GM23338 (cell line): ENCODE measurements at regions not wholly inside any gene's neighbourhood (a gene's known extent, or its start where the extent isn't known, plus 50 kb on each side); places are given as distances from the start of the nearest gene placed in this dataset.

Experiments
- ATAC-seq: fragments of 200-7000 bp; cut with Tn5 transposase; 3 replicates; pipeline ENCODE4 v1.9.1; 2020
- DNase-seq: peaks from one replicate; pipeline ENCODE4 v3.0.0-alpha.2; 2015; ENCODE audit warnings: low spot score
- H2AFZ ChIP-seq: fragments of 200-600 bp; sonication (generic); 2 replicates; pipeline ENCODE4 v1.8.0; 2016; ENCODE audit warnings: antibody characterized with exemption, mild to moderate bottlenecking, moderate library complexity
- H3F3A ChIP-seq: fragments of 200-600 bp; sonication (generic); replicated peaks from 2 replicates; pipeline ENCODE4 v1.8.0; 2017; ENCODE audit warnings: antibody characterized with exemption, mixed run types, low read depth
- H3K27ac ChIP-seq: fragments of 200-600 bp; sonication (generic); 2 replicates; pipeline ENCODE4 v1.6.1; 2016; ENCODE audit warnings: low read depth
- H3K27me3 ChIP-seq: fragments of 200-600 bp; sonication (generic); 2 replicates; pipeline ENCODE4 v1.8.0; 2016; ENCODE audit warnings: mild to moderate bottlenecking, mixed run types, moderate library complexity; ENCODE audit not compliant: insufficient read depth
- H3K36me3 ChIP-seq: fragments of 200-600 bp; sonication (generic); 2 replicates; pipeline ENCODE4 v1.8.0; 2016; ENCODE audit warnings: mild to moderate bottlenecking; ENCODE audit not compliant: insufficient read depth
- H3K4me1 ChIP-seq: fragments of 200-600 bp; sonication (generic); 2 replicates; pipeline ENCODE4 v1.8.0; 2016; ENCODE audit warnings: mild to moderate bottlenecking, moderate library complexity; ENCODE audit not compliant: insufficient read depth
- H3K4me2 ChIP-seq: fragments of 200-600 bp; sonication (generic); 2 replicates; pipeline ENCODE4 v1.7.1; 2017; ENCODE audit warnings: mixed run types
- H3K4me3 ChIP-seq: fragments of 200-600 bp; sonication (generic); 2 replicates; pipeline ENCODE4 v1.6.1; 2016; ENCODE audit warnings: mixed run types
- H3K79me2 ChIP-seq: fragments of 200-600 bp; sonication (generic); replicated peaks from 2 replicates; pipeline ENCODE4 v1.8.0; 2017; ENCODE audit warnings: mild to moderate bottlenecking; ENCODE audit not compliant: insufficient read depth
- H3K9me2 ChIP-seq: fragments of 200-600 bp; sonication (generic); 2 replicates; pipeline ENCODE4 v1.8.0; 2017; ENCODE audit not compliant: insufficient read depth
- H4K20me1 ChIP-seq: fragments of 200-600 bp; sonication (generic); replicated peaks from 2 replicates; pipeline ENCODE4 v1.8.0; 2017; ENCODE audit warnings: mild to moderate bottlenecking; ENCODE audit not compliant: insufficient read depth
- H3K27ac Mint-ChIP-seq: 2 replicates; pipeline ENCODE4 v1.8.0; 2020; ENCODE audit warnings: inconsistent platforms, mild to moderate bottlenecking, moderate library complexity, mixed read lengths
- H3K27me3 Mint-ChIP-seq: 3 replicates; pipeline ENCODE4 v1.8.0; 2022; ENCODE audit warnings: low read depth, mild to moderate bottlenecking, moderate library complexity, mixed read lengths, inconsistent platforms; ENCODE audit not compliant: insufficient read depth, poor library complexity
- H3K36me3 Mint-ChIP-seq: 3 replicates; pipeline ENCODE4 v1.8.0; 2021; ENCODE audit warnings: low read depth, mild to moderate bottlenecking, inconsistent platforms, moderate library complexity, mixed read lengths
- H3K4me1 Mint-ChIP-seq: 3 replicates; pipeline ENCODE4 v1.8.0; 2020; ENCODE audit warnings: mild to moderate bottlenecking, inconsistent platforms, mixed read lengths
- H3K4me3 Mint-ChIP-seq: 3 replicates; pipeline ENCODE4 v1.8.0; 2021; ENCODE audit warnings: moderate library complexity, mild to moderate bottlenecking, inconsistent platforms, mixed read lengths
- H3K9me3 Mint-ChIP-seq: 3 replicates; pipeline ENCODE4 v1.8.0; 2020; ENCODE audit warnings: moderate library complexity, mild to moderate bottlenecking, inconsistent platforms, mixed read lengths
- CREB1 ChIP-seq: fragments of 250-450 bp; sonication (Bioruptor Pico); IDR thresholded peaks from 2 replicates; pipeline ENCODE4 v1.5.0; 2020; ENCODE audit warnings: low read depth, mild to moderate bottlenecking, moderate library complexity
- EZH2 ChIP-seq: fragments of 200-600 bp; sonication (generic); IDR thresholded peaks from one replicate; pipeline ENCODE4 v1.8.0; 2017; ENCODE audit warnings: antibody characterized with exemption, mild to moderate bottlenecking, low read depth; ENCODE audit not compliant: unreplicated experiment
- EZH2phosphoT487 ChIP-seq: fragments of 200-600 bp; sonication (generic); IDR thresholded peaks from one replicate; pipeline ENCODE4 v1.8.1; 2018; ENCODE audit warnings: antibody characterized with exemption; ENCODE audit not compliant: unreplicated experiment
- JUNB ChIP-seq: IDR thresholded peaks from one replicate; pipeline ENCODE4 v1.6.1; 2016; ENCODE audit warnings: antibody characterized with exemption; ENCODE audit not compliant: unreplicated experiment
- NANOG ChIP-seq: IDR thresholded peaks from 2 replicates; pipeline ENCODE4 v1.6.1; 2016; ENCODE audit warnings: antibody characterized with exemption, borderline replicate concordance
- POLR2AphosphoS5 ChIP-seq: IDR thresholded peaks from 2 replicates; pipeline ENCODE4 v1.6.1; 2016; ENCODE audit warnings: antibody characterized with exemption, low read depth
- STAT1 ChIP-seq: IDR thresholded peaks from one replicate; pipeline ENCODE4 v1.6.1; 2016; ENCODE audit warnings: antibody characterized with exemption; ENCODE audit not compliant: unreplicated experiment
- ZNF114 ChIP-seq: fragments of 250-450 bp; sonication (Bioruptor Pico); IDR thresholded peaks from 2 replicates; pipeline ENCODE4 v1.5.0; 2020; ENCODE audit warnings: mild to moderate bottlenecking, moderate library complexity
- ZNF331 ChIP-seq: fragments of 250-450 bp; sonication (Bioruptor Pico); IDR thresholded peaks from 2 replicates; pipeline ENCODE4 v1.5.0; 2020; ENCODE audit warnings: low read depth, mild to moderate bottlenecking, moderate library complexity
- TF ChIP-seq, protein P1 (sequence below): IDR thresholded peaks from one replicate; pipeline ENCODE4 v1.6.1; 2018; ENCODE audit warnings: antibody characterized with exemption; ENCODE audit not compliant: unreplicated experiment
- TF ChIP-seq, protein P2 (sequence below): fragments of 250-450 bp; sonication (Bioruptor Pico); IDR thresholded peaks from 2 replicates; pipeline ENCODE4 v1.5.0; 2020; ENCODE audit warnings: mild to moderate bottlenecking, moderate library complexity
- TF ChIP-seq, protein P3 (sequence below): IDR thresholded peaks from 2 replicates; pipeline ENCODE4 v1.6.1; 2016; ENCODE audit warnings: antibody characterized with exemption
- TF ChIP-seq, protein P4 (sequence below), 2 experiments: fragments of 200-600 bp in 1 of 2; sonication (generic) in 1 of 2; conservative IDR thresholded peaks; 2 replicates each; pipeline versions ENCODE4 v1.5.1 to v1.6.1; 2016 to 2017; ENCODE audit warnings: antibody characterized with exemption in 2 of 2, low read depth in 2 of 2, mild to moderate bottlenecking in 2 of 2, moderate library complexity in 1 of 2

DNA sequence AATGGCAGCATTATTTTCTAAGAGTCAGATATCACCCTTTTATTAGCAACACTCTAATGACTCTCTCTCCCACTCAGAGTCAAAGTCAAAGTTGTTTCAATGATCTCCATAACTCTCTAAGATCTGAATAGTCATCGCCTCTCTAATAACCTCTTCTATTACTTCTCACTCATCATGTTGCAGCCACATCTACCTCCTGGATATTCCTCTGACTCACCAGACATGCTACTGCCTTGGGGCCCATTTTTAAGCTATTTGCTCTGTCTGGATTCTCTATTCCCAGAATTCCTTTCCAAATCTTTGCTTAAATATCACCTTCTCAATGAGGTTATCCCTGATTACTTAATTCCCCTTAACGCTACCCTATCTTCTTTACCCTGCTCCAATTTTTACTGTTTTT lies 391.8 kb upstream of the MAGEB16 start:
- Histone ChIP-seq H3K4me2 (no peak overlapping the region), H3K27ac (no peak overlapping the region), H3K9me2 (no peaks in the 10 kb centered on the region), H2AFZ (no peak overlapping the region), H3K4me1 (no peaks in the 10 kb centered on the region), H3K36me3 (no peaks in the 10 kb centered on the region), H3K79me2 (no peaks in the 10 kb centered on the region), H3F3A (no peaks in the 10 kb centered on the region), H3K27me3 (no peaks in the 10 kb centered on the region), H4K20me1 (no peaks in the 10 kb centered on the region), H3K4me3 (no peak overlapping the region)
- TF ChIP-seq EZH2 (no peak), NANOG (no peak), STAT1 (no peak), ZNF331 (CRISPR knock-in tag) (no peak), CREB1 (CRISPR knock-in tag) (no peak), EZH2phosphoT487 (no peak), JUNB (no peak), ZNF114 (CRISPR knock-in tag) (no peak), POLR2AphosphoS5 (no peak)
- TF ChIP-seq, protein P1, sequence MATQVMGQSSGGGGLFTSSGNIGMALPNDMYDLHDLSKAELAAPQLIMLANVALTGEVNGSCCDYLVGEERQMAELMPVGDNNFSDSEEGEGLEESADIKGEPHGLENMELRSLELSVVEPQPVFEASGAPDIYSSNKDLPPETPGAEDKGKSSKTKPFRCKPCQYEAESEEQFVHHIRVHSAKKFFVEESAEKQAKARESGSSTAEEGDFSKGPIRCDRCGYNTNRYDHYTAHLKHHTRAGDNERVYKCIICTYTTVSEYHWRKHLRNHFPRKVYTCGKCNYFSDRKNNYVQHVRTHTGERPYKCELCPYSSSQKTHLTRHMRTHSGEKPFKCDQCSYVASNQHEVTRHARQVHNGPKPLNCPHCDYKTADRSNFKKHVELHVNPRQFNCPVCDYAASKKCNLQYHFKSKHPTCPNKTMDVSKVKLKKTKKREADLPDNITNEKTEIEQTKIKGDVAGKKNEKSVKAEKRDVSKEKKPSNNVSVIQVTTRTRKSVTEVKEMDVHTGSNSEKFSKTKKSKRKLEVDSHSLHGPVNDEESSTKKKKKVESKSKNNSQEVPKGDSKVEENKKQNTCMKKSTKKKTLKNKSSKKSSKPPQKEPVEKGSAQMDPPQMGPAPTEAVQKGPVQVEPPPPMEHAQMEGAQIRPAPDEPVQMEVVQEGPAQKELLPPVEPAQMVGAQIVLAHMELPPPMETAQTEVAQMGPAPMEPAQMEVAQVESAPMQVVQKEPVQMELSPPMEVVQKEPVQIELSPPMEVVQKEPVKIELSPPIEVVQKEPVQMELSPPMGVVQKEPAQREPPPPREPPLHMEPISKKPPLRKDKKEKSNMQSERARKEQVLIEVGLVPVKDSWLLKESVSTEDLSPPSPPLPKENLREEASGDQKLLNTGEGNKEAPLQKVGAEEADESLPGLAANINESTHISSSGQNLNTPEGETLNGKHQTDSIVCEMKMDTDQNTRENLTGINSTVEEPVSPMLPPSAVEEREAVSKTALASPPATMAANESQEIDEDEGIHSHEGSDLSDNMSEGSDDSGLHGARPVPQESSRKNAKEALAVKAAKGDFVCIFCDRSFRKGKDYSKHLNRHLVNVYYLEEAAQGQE, result no peak
- TF ChIP-seq, protein P2, sequence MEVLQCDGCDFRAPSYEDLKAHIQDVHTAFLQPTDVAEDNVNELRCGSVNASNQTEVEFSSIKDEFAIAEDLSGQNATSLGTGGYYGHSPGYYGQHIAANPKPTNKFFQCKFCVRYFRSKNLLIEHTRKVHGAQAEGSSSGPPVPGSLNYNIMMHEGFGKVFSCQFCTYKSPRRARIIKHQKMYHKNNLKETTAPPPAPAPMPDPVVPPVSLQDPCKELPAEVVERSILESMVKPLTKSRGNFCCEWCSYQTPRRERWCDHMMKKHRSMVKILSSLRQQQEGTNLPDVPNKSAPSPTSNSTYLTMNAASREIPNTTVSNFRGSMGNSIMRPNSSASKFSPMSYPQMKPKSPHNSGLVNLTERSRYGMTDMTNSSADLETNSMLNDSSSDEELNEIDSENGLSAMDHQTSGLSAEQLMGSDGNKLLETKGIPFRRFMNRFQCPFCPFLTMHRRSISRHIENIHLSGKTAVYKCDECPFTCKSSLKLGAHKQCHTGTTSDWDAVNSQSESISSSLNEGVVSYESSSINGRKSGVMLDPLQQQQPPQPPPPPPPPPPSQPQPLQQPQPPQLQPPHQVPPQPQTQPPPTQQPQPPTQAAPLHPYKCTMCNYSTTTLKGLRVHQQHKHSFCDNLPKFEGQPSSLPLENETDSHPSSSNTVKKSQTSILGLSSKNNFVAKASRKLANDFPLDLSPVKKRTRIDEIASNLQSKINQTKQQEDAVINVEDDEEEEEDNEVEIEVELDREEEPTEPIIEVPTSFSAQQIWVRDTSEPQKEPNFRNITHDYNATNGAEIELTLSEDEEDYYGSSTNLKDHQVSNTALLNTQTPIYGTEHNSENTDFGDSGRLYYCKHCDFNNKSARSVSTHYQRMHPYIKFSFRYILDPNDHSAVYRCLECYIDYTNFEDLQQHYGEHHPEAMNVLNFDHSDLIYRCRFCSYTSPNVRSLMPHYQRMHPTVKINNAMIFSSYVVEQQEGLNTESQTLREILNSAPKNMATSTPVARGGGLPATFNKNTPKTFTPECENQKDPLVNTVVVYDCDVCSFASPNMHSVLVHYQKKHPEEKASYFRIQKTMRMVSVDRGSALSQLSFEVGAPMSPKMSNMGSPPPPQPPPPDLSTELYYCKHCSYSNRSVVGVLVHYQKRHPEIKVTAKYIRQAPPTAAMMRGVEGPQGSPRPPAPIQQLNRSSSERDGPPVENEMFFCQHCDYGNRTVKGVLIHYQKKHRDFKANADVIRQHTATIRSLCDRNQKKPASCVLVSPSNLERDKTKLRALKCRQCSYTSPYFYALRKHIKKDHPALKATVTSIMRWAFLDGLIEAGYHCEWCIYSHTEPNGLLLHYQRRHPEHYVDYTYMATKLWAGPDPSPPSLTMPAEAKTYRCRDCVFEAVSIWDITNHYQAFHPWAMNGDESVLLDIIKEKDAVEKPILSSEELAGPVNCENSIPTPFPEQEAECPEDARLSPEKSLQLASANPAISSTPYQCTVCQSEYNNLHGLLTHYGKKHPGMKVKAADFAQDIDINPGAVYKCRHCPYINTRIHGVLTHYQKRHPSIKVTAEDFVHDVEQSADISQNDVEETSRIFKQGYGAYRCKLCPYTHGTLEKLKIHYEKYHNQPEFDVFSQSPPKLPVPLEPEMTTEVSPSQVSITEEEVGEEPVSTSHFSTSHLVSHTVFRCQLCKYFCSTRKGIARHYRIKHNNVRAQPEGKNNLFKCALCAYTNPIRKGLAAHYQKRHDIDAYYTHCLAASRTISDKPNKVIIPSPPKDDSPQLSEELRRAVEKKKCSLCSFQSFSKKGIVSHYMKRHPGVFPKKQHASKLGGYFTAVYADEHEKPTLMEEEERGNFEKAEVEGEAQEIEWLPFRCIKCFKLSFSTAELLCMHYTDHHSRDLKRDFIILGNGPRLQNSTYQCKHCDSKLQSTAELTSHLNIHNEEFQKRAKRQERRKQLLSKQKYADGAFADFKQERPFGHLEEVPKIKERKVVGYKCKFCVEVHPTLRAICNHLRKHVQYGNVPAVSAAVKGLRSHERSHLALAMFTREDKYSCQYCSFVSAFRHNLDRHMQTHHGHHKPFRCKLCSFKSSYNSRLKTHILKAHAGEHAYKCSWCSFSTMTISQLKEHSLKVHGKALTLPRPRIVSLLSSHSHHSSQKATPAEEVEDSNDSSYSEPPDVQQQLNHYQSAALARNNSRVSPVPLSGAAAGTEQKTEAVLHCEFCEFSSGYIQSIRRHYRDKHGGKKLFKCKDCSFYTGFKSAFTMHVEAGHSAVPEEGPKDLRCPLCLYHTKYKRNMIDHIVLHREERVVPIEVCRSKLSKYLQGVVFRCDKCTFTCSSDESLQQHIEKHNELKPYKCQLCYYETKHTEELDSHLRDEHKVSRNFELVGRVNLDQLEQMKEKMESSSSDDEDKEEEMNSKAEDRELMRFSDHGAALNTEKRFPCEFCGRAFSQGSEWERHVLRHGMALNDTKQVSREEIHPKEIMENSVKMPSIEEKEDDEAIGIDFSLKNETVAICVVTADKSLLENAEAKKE (CRISPR knock-in tag), result no peak
- TF ChIP-seq, protein P3, sequence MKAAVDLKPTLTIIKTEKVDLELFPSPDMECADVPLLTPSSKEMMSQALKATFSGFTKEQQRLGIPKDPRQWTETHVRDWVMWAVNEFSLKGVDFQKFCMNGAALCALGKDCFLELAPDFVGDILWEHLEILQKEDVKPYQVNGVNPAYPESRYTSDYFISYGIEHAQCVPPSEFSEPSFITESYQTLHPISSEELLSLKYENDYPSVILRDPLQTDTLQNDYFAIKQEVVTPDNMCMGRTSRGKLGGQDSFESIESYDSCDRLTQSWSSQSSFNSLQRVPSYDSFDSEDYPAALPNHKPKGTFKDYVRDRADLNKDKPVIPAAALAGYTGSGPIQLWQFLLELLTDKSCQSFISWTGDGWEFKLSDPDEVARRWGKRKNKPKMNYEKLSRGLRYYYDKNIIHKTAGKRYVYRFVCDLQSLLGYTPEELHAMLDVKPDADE, result no peak
- TF ChIP-seq, protein P4, sequence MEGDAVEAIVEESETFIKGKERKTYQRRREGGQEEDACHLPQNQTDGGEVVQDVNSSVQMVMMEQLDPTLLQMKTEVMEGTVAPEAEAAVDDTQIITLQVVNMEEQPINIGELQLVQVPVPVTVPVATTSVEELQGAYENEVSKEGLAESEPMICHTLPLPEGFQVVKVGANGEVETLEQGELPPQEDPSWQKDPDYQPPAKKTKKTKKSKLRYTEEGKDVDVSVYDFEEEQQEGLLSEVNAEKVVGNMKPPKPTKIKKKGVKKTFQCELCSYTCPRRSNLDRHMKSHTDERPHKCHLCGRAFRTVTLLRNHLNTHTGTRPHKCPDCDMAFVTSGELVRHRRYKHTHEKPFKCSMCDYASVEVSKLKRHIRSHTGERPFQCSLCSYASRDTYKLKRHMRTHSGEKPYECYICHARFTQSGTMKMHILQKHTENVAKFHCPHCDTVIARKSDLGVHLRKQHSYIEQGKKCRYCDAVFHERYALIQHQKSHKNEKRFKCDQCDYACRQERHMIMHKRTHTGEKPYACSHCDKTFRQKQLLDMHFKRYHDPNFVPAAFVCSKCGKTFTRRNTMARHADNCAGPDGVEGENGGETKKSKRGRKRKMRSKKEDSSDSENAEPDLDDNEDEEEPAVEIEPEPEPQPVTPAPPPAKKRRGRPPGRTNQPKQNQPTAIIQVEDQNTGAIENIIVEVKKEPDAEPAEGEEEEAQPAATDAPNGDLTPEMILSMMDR (conservative IDR thresholded peaks at IDR 0.05; ENCODE audit: low read depth in 2 of 2), result no peak
- no peak for DNase-seq
- no peak for ATAC-seq
- Mint-ChIP-seq H3K4me1 (no peaks in the 10 kb centered on the region), H3K36me3 (no peaks in the 10 kb centered on the region), H3K4me3 (no peak overlapping the region), H3K27me3 (peaks cover 2% of the 10 kb centered on the region), H3K27ac (no peak overlapping the region), H3K9me3 (no peaks in the 10 kb centered on the region)
